ES-I3 (cell line): ENCODE measurements at regions not wholly inside any gene's neighbourhood (a gene's known extent, or its start where the extent isn't known, plus 50 kb on each side); places are given as distances from the start of the nearest gene placed in this dataset.

Experiments used
- H3K36me3 ChIP-seq: 2 replicates; pipeline ENCODE4 v1.6.1; 2013; ENCODE audit warnings: mild to moderate bottlenecking, low read length, control low read depth, moderate library complexity; ENCODE audit not compliant: insufficient read depth
- H3K4me1 ChIP-seq: 2 replicates; pipeline ENCODE4 v1.6.1; 2013; ENCODE audit warnings: mild to moderate bottlenecking, control low read depth, low read length; ENCODE audit not compliant: insufficient read depth
- H3K9ac ChIP-seq: 2 replicates; pipeline ENCODE4 v1.6.1; 2013; ENCODE audit warnings: low read depth, mild to moderate bottlenecking, low read length, moderate library complexity
- H3K9me3 ChIP-seq: 2 replicates; pipeline ENCODE4 v1.6.1; 2013; ENCODE audit warnings: mild to moderate bottlenecking, low read length, moderate library complexity; ENCODE audit not compliant: control insufficient read depth, insufficient read depth

DNA sequence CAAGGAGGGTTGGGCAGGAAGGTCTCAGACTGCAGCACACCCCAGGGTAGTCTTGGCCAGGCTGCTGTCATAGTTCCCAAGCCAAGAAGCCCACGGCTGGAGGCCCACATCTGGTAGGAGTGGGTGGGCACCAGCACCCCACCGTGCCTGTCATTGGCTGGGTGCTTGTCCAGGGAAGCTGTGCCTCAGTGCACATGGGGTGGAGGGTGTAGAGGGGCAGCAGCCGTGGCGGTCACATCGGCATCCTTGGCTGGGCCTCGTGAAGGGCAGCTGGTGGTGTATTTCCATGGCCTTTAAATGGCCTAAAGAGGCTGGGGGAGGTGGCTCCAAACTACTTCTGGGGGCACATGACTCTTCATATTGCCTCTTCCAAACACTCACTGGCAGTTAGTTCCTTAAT lies 119.6 kb upstream of the USP24 start:
- Histone ChIP-seq H3K9me3 (no peaks in the 10 kb centered on the region), H3K36me3 (no peaks in the 10 kb centered on the region), H3K9ac (no peak overlapping the region), H3K4me1 (no peaks in the 10 kb centered on the region)

DNA sequence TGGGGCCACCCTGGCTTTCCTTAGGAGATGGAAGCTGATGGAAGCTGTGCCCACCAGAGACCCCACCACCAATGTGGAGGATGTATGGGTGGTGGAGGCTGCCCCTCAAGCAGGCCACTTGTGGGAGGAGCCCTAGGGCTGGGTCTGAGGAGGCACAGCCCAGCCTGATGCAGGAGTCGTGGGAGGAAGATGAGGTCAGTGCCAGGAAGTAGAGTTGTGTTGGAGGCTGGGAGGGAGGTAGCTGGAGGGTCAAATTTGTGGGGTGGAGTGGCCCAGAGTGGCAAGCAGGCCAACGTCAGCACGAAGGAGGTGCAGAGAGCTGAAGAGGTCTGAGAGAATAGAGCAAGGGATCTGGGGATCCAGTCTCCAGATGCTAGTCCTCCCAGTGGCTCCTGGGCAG lies 119.0 kb upstream of the USP24 start:
- no peaks in the 10 kb centered on the region for H3K4me1 ChIP-seq
- H3K36me3 ChIP-seq: no peaks in the 10 kb centered on the region
- H3K9me3 ChIP-seq: no peaks in the 10 kb centered on the region
- no peak overlapping the region for H3K9ac ChIP-seq

DNA sequence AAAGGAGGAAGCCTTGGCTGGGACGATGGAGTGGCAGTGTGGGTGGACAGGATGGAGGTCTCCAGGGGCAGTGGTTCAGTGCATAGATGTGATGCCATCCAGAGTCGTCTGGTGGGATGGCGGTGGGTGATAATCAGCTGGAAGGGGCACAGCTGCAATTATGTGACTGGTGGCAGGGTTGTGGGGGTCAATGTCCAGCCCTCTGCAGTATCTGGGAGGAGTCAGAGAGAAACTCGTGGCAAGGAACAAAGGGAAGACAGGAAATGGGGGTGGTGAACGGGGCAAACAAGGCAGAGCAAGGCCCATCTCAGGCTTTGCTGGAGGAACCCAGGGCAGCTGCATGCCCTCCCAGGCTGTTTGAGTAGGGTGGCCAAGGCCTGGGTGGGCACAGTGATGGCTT lies 118.3 kb upstream of the USP24 start:
- H3K9ac ChIP-seq: no peak overlapping the region
- no peaks in the 10 kb centered on the region for H3K4me1 ChIP-seq
- no peaks in the 10 kb centered on the region for H3K36me3 ChIP-seq
- no peaks in the 10 kb centered on the region for H3K9me3 ChIP-seq

DNA sequence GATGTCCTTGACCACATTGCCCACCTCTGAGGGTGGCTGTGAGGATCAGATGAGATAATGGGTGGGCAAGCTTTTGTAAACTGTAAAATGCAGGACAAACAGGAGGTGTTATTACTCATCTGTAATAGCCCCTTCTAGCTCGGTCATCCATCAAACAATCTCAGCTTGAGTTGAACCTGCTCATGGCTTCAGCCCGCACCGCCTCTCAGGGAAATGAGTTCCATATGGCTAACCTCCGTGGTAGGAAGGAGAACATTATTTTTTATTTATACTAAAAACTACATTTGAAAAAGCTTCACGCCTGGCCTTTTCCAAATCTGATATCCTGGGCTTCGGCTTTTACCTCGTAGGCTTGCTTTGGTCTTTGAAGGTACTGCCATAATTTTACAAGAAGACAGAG lies 116.2 kb upstream of the USP24 start:
- no peak overlapping the region for H3K9ac ChIP-seq
- H3K9me3 ChIP-seq: no peaks in the 10 kb centered on the region
- no peaks in the 10 kb centered on the region for H3K4me1 ChIP-seq
- no peaks in the 10 kb centered on the region for H3K36me3 ChIP-seq

DNA sequence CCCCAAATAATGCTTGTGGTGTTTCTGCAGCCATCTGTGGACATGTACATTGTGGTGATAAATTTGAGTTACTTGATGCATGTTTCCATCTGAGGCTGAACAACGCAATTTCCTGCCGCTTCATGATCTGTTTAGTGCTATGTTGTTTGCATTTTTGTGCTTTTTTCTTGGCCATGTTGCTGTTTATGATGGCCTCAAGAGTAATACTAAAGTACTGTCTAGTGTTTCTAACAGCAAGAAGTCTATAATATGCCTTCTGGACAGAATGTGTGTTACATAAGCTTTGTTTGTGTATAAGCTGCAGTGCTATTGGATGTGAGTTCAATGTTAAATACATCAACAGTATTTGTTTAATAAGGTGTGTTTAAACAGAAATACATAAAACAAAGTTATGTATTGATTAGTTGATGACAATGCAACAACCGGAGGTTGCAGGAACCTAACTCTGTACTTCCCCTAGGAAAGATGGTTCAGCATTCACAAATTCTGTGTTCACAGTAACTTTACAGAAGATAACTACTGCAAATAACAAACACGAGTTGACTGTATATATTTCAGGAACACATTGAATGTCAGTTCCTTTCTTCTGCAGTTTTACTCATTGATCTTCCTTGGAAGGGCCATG lies 114.8 kb upstream of the USP24 start:
- Histone ChIP-seq H3K4me1 (no peaks in the 10 kb centered on the region), H3K36me3 (no peaks in the 10 kb centered on the region), H3K9ac (no peak overlapping the region), H3K9me3 (no peaks in the 10 kb centered on the region)

DNA sequence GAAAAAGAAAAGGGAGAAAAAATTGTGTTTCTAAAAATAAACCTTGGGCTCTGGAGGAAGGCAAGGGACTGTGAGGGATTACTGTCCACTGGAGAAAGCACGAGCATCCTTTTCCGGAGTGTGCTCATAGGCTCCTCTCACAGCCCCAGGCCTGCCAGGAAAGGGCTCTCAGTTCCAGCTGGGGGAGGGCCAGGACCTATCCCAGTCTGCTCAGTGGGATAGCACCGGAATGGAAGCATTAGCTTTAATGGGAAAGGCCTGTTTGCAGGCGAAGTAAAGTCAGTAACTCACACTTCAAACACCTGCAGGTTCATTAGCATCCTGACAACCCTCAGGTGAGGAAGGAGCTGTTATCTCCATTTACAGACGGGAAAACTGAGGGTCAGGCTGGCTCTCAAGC lies 113.9 kb upstream of the USP24 start:
- Histone ChIP-seq H3K4me1 (peaks cover under 1% of the 10 kb centered on the region; the same call in 1 of the 2 replicates), H3K9ac (no peak overlapping the region), H3K36me3 (no peaks in the 10 kb centered on the region), H3K9me3 (no peaks in the 10 kb centered on the region)

DNA sequence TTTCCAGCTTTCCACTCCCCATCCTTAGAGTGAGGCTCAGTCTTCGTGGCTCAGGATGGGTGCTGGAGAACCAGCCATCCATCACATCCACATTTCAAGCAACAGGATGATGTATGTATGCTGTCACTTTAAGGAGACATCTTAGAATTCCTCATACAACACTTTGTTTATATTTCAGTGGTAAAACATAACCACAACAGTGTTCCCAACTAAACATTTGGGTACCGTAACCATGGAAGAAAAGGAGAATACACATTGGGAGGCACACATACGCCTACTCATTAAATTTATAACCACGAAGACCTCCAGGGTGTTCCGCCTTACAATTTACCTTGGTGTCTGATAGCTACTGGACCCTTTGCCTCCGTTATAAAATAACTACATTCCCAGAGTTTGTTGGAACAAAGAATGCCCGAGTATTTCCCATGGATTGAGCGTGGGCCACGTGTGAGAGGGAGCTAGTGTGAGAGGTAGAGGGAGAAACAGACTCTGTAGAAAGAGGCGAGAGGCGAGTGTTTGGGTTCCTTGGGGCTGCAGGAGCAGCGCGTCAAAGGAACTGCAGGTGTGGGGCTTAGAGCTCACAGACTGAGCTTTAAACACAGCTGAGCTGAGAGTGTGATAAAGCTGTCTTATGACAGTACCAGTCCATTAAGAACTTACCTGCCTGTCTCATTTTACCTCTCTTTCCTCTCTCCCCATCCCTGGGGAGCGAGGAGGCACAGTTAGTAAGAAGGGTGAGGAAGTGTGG lies 111.5 kb upstream of the USP24 start:
- Histone ChIP-seq H3K9me3 (no peaks in the 10 kb centered on the region), H3K9ac (no peak overlapping the region), H3K36me3 (no peaks in the 10 kb centered on the region), H3K4me1 (peaks cover 7% of the 10 kb centered on the region; the same call in 1 of the 2 replicates)

DNA sequence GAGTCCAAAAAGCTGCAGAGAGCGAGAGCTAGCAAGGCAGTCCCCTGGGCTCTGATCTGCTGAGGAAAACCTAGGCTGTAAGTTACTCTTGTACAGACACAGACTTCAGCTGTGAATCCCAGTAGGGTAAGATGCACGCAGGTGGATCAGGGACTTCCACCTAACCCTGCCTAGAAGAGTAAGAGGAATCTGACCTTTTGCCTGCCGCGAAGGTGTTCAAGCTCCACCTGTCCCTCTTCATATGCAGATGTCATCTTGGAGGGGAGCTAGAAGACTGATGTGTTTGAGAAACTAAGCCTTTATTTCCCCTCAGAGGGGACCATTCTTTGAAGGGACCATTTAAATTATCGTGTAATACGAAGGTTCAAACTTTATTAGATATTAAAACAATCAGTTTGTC lies 108.6 kb upstream of the USP24 start:
- H3K4me1 ChIP-seq: peaks cover 7% of the 10 kb centered on the region; the same call in 1 of the 2 replicates
- no peaks in the 10 kb centered on the region for H3K9me3 ChIP-seq

DNA sequence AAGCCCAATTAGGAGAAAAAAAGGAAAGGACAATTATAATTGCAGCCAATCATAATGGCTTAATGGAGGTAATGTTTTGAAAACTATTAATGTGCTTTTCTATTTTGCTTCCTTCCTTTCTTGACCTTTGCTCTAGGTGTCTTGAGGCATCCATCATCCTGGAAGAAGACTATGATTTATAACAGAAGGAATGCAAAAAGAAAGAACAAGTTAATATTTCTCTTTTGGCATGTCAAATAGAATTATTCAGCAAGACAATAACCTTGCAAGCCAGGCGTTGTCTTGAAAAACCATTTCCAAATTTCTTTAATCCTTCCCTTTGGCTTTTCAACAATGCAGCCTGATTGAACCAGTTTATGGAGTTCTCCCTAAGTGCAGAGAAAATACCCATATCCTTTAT lies 107.7 kb upstream of the USP24 start:
- no peaks in the 10 kb centered on the region for H3K9me3 ChIP-seq
- H3K9ac ChIP-seq: no peak overlapping the region
- H3K36me3 ChIP-seq: no peaks in the 10 kb centered on the region
- H3K4me1 ChIP-seq: peaks cover 7% of the 10 kb centered on the region; the same call in 1 of the 2 replicates

More for the DNA sequence above, 108.6 kb upstream of the USP24 start:
- Histone ChIP-seq H3K9ac (no peak overlapping the region), H3K36me3 (no peaks in the 10 kb centered on the region)

DNA sequence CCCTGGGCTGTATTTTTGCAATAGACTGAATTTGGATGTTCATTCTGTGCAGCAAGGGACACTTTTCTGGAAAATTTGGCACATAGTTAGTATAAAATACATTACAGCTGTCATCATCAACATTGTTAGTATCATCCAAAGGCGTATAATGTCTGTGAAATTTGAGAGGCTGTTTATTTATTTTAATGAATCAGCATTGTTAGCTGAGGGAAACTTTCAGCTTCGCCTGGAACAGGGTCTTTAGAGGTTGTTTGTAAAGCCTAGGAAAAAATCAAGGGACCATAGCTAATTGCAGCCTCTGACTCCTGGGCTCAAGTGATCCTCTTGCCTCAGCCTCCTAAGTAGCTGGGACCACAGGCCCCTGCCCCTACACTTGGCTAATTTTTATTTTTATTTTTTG lies 106.8 kb upstream of the USP24 start:
- H3K36me3 ChIP-seq: no peaks in the 10 kb centered on the region
- no peaks in the 10 kb centered on the region for H3K9me3 ChIP-seq
- peaks cover 7% of the 10 kb centered on the region; the same call in 1 of the 2 replicates for H3K4me1 ChIP-seq
- no peak overlapping the region for H3K9ac ChIP-seq

DNA sequence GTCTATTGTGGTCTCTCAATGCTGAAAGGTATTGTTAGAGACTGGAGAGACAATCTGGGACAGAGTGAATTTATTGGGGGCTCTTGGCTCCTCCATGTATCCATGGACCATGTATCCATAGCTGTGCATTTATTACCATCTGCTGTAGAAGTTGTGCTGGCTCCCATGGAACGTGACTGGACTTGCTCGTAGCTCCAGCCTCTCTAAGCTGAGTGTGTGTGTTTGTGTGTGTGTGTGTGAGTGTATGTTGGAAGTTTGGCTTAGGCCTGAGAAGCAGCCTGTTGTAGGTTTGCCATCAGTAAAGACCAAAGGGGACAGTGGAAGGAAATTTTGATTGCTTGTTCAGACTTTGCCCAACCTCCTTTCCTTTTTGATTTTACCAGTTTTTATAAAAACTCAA lies 105.7 kb upstream of the USP24 start:
- peaks cover 7% of the 10 kb centered on the region; the same call in 1 of the 2 replicates for H3K4me1 ChIP-seq
- H3K36me3 ChIP-seq: no peaks in the 10 kb centered on the region
- no peaks in the 10 kb centered on the region for H3K9me3 ChIP-seq
- H3K9ac ChIP-seq: no peak overlapping the region

DNA sequence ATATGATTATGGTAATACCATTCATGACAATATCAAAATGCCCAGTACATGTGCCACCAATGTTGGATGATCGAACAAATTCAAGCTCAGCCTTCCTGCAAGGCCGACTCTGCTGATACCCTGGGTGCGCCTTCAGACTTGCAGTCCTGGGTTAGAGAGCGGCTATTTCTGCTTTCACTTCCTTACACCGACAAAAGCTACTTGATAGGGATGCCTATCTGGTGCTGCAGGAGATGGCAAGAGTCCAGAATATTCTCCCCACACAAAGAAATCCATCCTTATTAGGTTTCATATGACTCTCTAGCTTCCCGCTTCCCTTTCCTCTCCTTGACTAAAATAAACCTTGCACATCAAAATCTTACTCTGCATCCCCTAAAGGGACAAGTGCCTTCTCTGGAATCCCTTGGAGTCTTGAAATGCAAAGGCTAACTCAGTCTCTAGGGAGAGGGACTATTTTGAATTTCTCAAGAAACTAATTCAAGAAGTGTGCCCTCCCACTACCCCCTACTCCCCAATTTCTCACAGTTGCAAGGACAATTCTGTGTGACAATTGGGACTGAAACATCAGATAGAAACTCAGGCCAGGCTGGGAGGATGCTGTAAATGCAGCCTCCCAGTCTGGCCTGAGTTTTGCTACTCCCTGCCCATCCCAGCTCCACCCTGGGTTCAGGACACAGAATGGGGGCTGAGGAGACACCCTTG lies 103.1 kb upstream of the USP24 start:
- H3K9ac ChIP-seq: no peak overlapping the region
- H3K36me3 ChIP-seq: no peaks in the 10 kb centered on the region
- no peaks in the 10 kb centered on the region for H3K4me1 ChIP-seq

DNA sequence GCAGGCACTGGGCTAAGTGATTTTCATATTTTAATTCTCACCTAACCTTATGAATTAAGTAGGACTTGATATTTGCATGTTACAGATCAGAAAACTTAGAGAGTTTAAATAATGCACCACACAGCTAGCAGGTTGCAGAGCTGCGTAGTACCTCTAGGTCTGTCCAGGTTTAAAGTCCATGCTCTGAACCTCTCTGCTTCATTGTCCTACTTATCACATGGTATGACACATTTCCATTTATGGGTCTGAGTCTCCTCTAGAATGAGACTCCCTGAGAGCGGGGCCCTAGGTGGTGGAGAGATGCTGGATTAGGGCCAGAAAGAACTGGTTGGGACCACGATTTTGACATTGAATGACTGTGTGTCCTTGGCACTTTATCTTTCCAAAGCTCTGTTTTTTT lies 102.5 kb upstream of the USP24 start:
- H3K9me3 ChIP-seq: no peaks in the 10 kb centered on the region
- H3K4me1 ChIP-seq: no peaks in the 10 kb centered on the region
- no peaks in the 10 kb centered on the region for H3K36me3 ChIP-seq
- no peak overlapping the region for H3K9ac ChIP-seq

More for the DNA sequence above, 103.1 kb upstream of the USP24 start:
- no peaks in the 10 kb centered on the region for H3K9me3 ChIP-seq

DNA sequence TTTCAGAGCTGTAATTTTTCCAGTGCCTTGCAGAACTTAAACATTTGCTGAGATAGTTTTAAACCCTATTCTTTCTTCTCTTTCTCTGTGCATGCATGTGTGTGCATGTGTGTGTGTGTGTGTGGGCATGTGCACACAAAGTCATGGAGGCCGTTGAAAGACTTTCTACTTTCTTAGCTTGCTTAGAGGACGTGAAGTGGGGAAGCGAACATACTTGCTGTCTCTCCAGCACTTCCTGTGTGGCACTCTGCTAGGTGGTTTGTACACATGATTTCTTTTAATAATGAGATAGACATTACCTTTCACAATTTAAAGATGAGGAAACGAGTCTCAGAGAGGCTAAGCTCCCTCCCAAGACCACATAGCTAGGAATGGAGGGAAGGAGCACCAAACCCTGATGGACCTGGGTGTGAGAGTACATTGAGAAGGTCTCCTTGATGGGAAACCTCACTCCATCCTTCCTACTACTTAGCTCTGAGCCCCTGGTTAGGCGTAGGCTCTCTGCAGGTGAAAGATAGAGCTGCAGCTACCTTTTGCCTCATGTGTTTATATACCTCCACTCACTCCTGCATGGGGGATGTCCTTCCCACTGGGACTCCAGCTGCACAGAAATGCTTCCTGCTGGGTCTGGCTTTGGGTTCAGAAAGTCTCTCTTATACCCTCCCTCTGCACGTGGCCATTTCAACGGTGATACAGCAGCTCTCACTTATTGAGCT lies 101.9 kb upstream of the USP24 start:
- H3K36me3 ChIP-seq: no peaks in the 10 kb centered on the region
- H3K9me3 ChIP-seq: no peaks in the 10 kb centered on the region
- H3K9ac ChIP-seq: no peak overlapping the region
- no peaks in the 10 kb centered on the region for H3K4me1 ChIP-seq
